HG03460 (cell line): ENCODE measurements at regions not wholly inside any gene's neighbourhood (a gene's known extent, or its start where the extent isn't known, plus 50 kb on each side); places are given as distances from the start of the nearest gene placed in this dataset.
"Not testable (repeated sequence)": the region's sequence is repeated elsewhere in the genome, so short reads cannot be mapped to it uniquely, and the experiment has no call there.

Source experiments
- ATAC-seq: cut with Tn5 transposase; IDR thresholded peaks from one replicate; pipeline ENCODE4 v1.9.1; 2021; ENCODE audit not compliant: unreplicated experiment

GRCh38 chr13:73640476-73641179, 493.6 kb downstream of the KLF12 start:
- not testable (repeated sequence) for ATAC-seq

- ATAC-seq: no peak
Measured at GRCh38 chr13:73635166-73635787, 498.9 kb downstream of the KLF12 start.

GRCh38 chr13:73633817-73634460, 500.3 kb downstream of the KLF12 start:
- ATAC-seq: no peak

DNA sequence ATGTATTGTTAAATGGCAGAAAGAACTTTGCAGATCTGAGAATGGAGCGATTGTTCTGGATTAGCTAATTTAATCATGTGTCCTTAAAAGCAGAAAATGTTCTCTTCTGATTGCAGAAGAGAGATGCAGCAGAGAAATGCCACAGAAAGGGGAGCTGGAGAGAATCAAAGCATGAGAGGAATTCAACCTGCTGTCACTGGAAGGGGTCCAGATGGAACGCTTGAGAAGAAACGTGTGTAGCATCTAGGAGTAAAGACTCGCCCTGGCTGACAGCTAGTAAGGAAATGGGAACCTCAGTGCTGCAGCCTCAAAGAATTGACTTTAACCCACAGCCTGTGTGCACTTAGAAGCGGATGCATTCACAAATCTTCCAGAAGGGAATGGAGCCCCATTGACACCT, 502.8 kb downstream of the KLF12 start:
- ATAC-seq: no peak

- ATAC-seq: no peak
Measured at GRCh38 chr13:73625562-73626339, 508.5 kb downstream of the KLF12 start.

DNA sequence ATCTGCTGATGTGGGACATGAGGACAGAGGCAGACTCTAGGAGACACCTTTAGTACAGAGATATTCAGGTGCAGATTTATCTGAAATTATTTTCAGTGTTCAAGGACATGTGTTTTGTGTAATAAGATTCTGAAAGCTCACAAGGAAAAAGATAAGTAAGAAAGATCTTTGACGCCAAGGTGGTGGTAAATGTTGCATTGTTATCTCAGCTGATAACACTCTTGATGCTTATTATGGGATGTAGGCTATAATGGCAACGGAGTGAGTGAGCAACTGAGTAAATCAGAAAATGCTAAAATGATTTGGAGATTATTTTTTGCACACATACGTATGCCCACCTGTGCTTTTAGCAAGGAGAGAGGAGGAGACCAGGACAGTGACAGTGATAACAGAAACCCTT, 510.9 kb downstream of the KLF12 start:
- no peak for ATAC-seq

DNA sequence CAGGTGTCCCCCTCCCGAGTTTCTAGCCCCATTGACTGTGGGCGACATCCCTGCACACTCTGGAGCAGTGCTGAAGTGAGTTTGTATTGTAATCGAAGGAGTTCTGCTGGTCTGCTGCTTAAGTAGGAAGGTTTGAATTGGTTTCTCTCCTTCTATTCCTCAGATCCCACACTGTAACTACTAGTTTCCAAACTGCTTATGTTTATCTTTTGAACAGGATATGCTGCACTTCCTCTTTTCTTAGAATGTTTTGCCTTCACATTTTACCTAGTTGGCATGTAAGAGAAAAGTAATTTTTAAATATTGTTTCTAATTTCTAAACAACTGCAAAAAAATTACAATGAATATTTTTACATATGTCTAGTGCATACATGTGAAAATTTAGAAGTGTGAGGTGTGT, 511.8 kb downstream of the KLF12 start:
- ATAC-seq: no peak

- no peak for ATAC-seq
Measured at GRCh38 chr13:73618275-73618865, 515.8 kb downstream of the KLF12 start.

GRCh38 chr13:73616861-73617260, 517.3 kb downstream of the KLF12 start:
- ATAC-seq: no peak

DNA sequence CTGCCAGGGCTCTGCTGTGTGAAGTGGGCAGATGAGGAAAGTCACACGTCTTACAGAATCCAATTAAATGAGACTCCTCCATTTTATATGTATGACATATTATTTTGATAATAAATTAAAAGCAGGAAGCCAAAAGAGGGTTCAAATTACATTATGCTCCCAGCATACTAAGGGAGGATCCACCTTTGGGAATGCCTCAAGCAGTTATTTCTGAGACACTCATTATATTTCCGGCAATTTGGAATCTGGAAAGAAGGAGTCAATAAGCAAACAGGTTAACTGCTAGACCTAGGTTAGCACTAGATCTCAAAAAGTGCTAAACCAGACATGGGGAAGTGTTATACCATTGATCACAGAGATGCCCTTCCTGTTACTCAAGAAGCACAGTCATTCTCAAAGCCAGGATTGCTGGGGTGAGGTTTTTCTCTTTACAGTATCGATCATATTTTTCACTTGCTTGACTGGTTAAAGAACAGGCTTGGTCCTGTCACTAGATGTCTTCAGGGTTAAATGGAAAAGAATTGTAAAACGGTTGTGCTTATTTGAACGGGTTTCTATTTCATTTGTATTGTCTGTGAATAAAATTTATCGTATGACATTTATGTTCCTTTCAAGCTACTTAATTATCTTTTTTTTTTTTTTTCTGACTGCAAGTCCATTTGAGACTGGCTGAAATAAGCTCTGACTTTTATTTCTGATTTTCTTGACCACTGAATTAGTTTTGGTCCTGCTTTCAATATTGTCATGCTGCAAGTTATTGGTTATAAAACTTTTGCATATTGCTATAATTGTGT, 523.2 kb downstream of the KLF12 start:
- ATAC-seq: no peak

- no peak for ATAC-seq
Measured at GRCh38 chr13:73608711-73609485, 525.3 kb downstream of the KLF12 start.

- no peak for ATAC-seq
Measured at GRCh38 chr13:73608157-73608516, 526.1 kb downstream of the KLF12 start.

- no peak for ATAC-seq
Measured at GRCh38 chr13:73607489-73608156, 526.6 kb downstream of the KLF12 start.

GRCh38 chr13:73603646-73604045, 530.6 kb downstream of the KLF12 start:
- ATAC-seq: no peak

DNA sequence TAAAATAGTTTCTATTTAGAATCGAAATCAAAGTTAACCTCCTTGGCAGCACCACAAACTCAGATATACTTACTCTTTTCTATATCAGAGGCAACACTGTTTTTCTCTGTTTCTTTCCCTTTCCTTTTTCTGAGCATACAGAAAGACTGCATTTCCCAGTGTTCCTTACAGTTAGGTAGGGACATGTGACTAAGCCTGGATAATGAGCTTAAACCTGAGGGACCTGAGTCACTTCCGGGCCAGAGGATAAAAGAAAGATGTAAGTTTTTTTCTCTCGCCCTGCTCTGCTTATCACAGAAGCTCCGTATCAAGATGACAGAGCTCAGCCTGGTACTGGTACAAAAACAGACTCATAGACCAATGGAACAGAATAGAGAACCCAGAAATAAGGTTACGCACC, 531.9 kb downstream of the KLF12 start:
- ATAC-seq: no peak

DNA sequence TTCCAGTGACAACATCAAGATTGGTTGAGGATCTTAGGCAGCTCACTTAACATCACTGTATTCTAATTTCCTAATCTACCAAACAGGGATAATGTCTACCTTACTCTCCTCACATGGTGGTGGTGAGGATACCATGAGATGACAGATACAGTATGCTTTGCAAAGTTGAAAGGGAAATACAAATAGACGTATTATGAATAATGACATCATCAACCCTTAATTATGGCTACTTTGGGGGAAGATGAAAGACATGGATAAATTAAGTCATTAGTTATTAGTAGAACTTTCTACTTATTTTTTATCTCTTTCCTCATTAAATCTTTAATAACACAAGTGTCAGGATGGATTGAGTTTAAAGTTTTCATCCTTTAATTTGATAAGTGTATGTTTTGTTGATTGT, 532.5 kb downstream of the KLF12 start:
- ATAC-seq: no peak

GRCh38 chr13:73599232-73600128, 534.7 kb downstream of the KLF12 start:
- no peak for ATAC-seq

- ATAC-seq: no peak
Measured at GRCh38 chr13:73598020-73598712, 536.0 kb downstream of the KLF12 start.
